ENCODE measurements at regions not wholly inside any gene's neighbourhood (a gene's known extent, or its start where the extent isn't known, plus 50 kb on each side); places are given as distances from the start of the nearest gene placed in this dataset.

DNA sequence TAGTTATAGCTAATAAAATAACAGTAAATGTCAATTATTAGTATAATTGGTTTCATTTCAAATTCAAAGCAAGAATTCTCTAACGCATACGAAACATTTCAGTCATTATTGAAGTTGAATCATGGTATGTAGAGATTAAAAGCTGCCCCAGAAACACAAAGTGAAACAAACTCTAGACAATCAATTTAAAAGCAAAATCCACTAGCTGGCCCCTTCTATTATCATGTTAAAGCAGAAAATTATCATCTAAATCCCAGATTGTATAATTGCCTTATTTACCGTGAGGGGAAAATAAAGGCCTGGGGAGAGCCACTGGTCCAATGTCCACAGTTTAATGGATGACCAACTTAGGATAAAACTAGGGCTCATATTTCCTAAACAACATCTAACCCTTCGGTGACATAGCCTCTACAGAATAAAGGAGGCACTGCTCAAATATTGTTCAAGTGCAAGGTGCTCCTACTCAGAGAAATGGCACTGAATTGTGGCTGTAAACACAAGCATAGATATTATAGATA, 110.9 kb upstream of the THRB start:
- CTCF ChIA-PET, result no interaction called here
- Histone ChIP-seq H3K9ac (ENCODE audit: control insufficient read depth, insufficient read depth, low read length) (no peak overlapping the region), H3K36me3 (ENCODE audit: control insufficient read depth in 2 of 2, insufficient read depth in 2 of 2, low read length in 1 of 2) (no peaks in the 10 kb centered on the region), H3K27ac (ENCODE audit: control insufficient read depth, insufficient read depth) (no peak overlapping the region), H3K4me1 (ENCODE audit: control insufficient read depth, insufficient read depth, low read length) (no peaks in the 10 kb centered on the region), H3K4me3 (no peak overlapping the region), H3K27me3 (replicated peaks in 1 of 2; ENCODE audit: control insufficient read depth in 2 of 2, insufficient read depth in 2 of 2, low read length in 1 of 2) (no peaks in the 10 kb centered on the region), H3K79me2 (ENCODE audit: control insufficient read depth, insufficient read depth, low read length) (no peaks in the 10 kb centered on the region), H4K20me1 (ENCODE audit: control insufficient read depth, insufficient read depth) (no peaks in the 10 kb centered on the region), H3K9me3 (replicated peaks; ENCODE audit: control insufficient read depth, insufficient read depth, low read length) (no peaks in the 10 kb centered on the region), H3K4me2 (ENCODE audit: control insufficient read depth, insufficient read depth) (no peak overlapping the region), H2AFZ (ENCODE audit: control insufficient read depth, low read depth, low read length) (no peak overlapping the region)
- in situ Hi-C loops (cut with MboI), result no loop called here
- RAD21 ChIA-PET (ENCODE audit: unreplicated experiment), result no interaction called here
- intact Hi-C loops (cut with micrococcal nuclease; ENCODE audit: unreplicated experiment), result no loop called here
- DNase-seq (ENCODE audit: low read depth, low spot score) (no peak), FAIRE-seq (no peak), ATAC-seq (no peak)
- 53% methylated on average over 4 of the region's 4 CpGs for WGBS (ENCODE audit: insufficient coverage, insufficient replicate concordance, low lambda C conversion rate, missing lambda C conversion rate)
- POLR2A ChIA-PET, result no interaction called here
- BruUV-seq (replicated peaks), result no TSS peak
- SMC1A ChIA-PET (ENCODE audit: uncharacterized antibody, unreplicated experiment), result no interaction called here
- TF ChIP-seq EP300 (IDR thresholded peaks at IDR 0.05; ENCODE audit: borderline replicate concordance in 1 of 2, control insufficient read depth in 1 of 2, low read depth in 2 of 2, low read length in 2 of 2), result no peak

DNA sequence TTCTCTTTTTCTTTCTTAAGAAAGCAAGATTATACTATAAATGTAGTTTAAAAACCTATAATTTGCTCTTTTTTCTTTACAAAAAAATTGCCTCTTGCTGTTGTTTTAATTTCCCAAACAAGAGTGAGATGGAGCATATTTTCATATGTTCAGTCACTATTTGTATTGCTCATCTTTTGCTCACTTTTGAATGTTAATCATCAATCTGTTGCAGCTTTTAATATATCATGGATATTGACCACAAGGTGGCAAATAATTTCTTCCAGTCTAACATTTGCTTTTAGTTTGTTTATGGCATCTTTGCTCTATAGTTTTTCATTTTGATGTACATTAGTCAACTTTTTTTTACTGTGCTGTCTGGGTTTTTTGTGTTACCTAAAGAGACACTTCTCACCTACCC, 112.6 kb upstream of the THRB start:
- ATAC-seq (no peak), DNase-seq (ENCODE audit: low read depth, low spot score) (no peak), FAIRE-seq (no peak)
- Histone ChIP-seq H3K9me3 (replicated peaks; ENCODE audit: control insufficient read depth, insufficient read depth, low read length) (no peaks in the 10 kb centered on the region), H3K79me2 (ENCODE audit: control insufficient read depth, insufficient read depth, low read length) (no peaks in the 10 kb centered on the region), H3K9ac (ENCODE audit: control insufficient read depth, insufficient read depth, low read length) (no peak overlapping the region), H3K36me3 (ENCODE audit: control insufficient read depth in 2 of 2, insufficient read depth in 2 of 2, low read length in 1 of 2) (no peaks in the 10 kb centered on the region), H2AFZ (ENCODE audit: control insufficient read depth, low read depth, low read length) (no peak overlapping the region), H3K4me1 (ENCODE audit: control insufficient read depth, insufficient read depth, low read length) (no peaks in the 10 kb centered on the region), H3K4me3 (no peak overlapping the region), H4K20me1 (ENCODE audit: control insufficient read depth, insufficient read depth) (no peaks in the 10 kb centered on the region), H3K4me2 (ENCODE audit: control insufficient read depth, insufficient read depth) (no peak overlapping the region), H3K27me3 (replicated peaks in 1 of 2; ENCODE audit: control insufficient read depth in 2 of 2, insufficient read depth in 2 of 2, low read length in 1 of 2) (no peaks in the 10 kb centered on the region), H3K27ac (ENCODE audit: control insufficient read depth, insufficient read depth) (no peak overlapping the region)
- intact Hi-C loops (cut with micrococcal nuclease; ENCODE audit: unreplicated experiment) (no loop called here), in situ Hi-C loops (cut with MboI) (no loop called here)
- RAD21 ChIA-PET (ENCODE audit: unreplicated experiment), result no interaction called here
- CTCF ChIA-PET, result no interaction called here
- SMC1A ChIA-PET (ENCODE audit: uncharacterized antibody, unreplicated experiment), result no interaction called here
- BruUV-seq (replicated peaks), result no TSS peak
- POLR2A ChIA-PET, result no interaction called here
- TF ChIP-seq TCF3 (IDR thresholded peaks at IDR 0.05; ENCODE audit: borderline replicate concordance, insufficient read depth, low read depth, low read length), result no peak
- no peak for TF ChIP-seq ESRRA (IDR thresholded peaks at IDR 0.05; ENCODE audit: low read length)
- TF ChIP-seq, protein P1, sequence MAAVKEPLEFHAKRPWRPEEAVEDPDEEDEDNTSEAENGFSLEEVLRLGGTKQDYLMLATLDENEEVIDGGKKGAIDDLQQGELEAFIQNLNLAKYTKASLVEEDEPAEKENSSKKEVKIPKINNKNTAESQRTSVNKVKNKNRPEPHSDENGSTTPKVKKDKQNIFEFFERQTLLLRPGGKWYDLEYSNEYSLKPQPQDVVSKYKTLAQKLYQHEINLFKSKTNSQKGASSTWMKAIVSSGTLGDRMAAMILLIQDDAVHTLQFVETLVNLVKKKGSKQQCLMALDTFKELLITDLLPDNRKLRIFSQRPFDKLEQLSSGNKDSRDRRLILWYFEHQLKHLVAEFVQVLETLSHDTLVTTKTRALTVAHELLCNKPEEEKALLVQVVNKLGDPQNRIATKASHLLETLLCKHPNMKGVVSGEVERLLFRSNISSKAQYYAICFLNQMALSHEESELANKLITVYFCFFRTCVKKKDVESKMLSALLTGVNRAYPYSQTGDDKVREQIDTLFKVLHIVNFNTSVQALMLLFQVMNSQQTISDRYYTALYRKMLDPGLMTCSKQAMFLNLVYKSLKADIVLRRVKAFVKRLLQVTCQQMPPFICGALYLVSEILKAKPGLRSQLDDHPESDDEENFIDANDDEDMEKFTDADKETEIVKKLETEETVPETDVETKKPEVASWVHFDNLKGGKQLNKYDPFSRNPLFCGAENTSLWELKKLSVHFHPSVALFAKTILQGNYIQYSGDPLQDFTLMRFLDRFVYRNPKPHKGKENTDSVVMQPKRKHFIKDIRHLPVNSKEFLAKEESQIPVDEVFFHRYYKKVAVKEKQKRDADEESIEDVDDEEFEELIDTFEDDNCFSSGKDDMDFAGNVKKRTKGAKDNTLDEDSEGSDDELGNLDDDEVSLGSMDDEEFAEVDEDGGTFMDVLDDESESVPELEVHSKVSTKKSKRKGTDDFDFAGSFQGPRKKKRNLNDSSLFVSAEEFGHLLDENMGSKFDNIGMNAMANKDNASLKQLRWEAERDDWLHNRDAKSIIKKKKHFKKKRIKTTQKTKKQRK (IDR thresholded peaks at IDR 0.05; ENCODE audit: low read depth, low read length), result no peak
- no peak for TF ChIP-seq RBBP5 (conservative IDR thresholded peaks at IDR 0.05)
- no peak for TF ChIP-seq SREBF1 (IDR thresholded peaks at IDR 0.05; ENCODE audit: low read length)
- no peak for TF ChIP-seq RELA (IDR thresholded peaks at IDR 0.05; ENCODE audit: borderline replicate concordance, partially characterized antibody)
- TF ChIP-seq MTA3 (IDR thresholded peaks at IDR 0.05; ENCODE audit: borderline replicate concordance, low read length), result no peak
- no peak for TF ChIP-seq IKZF2 (IDR thresholded peaks at IDR 0.05)
- TF ChIP-seq KDM1A (IDR thresholded peaks at IDR 0.05; ENCODE audit: borderline replicate concordance), result no peak
- TF ChIP-seq, protein P2, sequence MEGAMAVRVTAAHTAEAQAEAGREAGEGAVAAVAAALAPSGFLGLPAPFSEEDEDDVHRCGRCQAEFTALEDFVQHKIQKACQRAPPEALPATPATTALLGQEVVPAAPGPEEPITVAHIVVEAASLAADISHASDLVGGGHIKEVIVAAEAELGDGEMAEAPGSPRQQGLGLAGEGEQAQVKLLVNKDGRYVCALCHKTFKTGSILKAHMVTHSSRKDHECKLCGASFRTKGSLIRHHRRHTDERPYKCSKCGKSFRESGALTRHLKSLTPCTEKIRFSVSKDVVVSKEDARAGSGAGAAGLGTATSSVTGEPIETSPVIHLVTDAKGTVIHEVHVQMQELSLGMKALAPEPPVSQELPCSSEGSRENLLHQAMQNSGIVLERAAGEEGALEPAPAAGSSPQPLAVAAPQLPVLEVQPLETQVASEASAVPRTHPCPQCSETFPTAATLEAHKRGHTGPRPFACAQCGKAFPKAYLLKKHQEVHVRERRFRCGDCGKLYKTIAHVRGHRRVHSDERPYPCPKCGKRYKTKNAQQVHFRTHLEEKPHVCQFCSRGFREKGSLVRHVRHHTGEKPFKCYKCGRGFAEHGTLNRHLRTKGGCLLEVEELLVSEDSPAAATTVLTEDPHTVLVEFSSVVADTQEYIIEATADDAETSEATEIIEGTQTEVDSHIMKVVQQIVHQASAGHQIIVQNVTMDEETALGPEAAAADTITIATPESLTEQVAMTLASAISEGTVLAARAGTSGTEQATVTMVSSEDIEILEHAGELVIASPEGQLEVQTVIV (IDR thresholded peaks at IDR 0.05; ENCODE audit: borderline replicate concordance, partially characterized antibody), result no peak

All from GM12878 (cell line).